GM18511 (cell line): ENCODE measurements at regions not wholly inside any gene's neighbourhood (a gene's known extent, or its start where the extent isn't known, plus 50 kb on each side); places are given as distances from the start of the nearest gene placed in this dataset.

ENCODE experiments used
- ATAC-seq: cut with Tn5 transposase; IDR thresholded peaks from one replicate; pipeline ENCODE4 v1.9.1; 2021; ENCODE audit warnings: mild to moderate bottlenecking, moderate library complexity; ENCODE audit not compliant: unreplicated experiment

- ATAC-seq: no peak
Measured at GRCh38 chr6:112785408-112785807, 438.3 kb downstream of the RFPL4B start.

- ATAC-seq: no peak
Measured at GRCh38 chr6:112786801-112787200, 439.7 kb downstream of the RFPL4B start.

GRCh38 chr6:112787371-112787770, 440.2 kb downstream of the RFPL4B start:
- no peak for ATAC-seq

GRCh38 chr6:112795316-112795715, 448.2 kb downstream of the RFPL4B start:
- no peak for ATAC-seq

- no peak for ATAC-seq
Measured at GRCh38 chr6:112796712-112797111, 449.6 kb downstream of the RFPL4B start.

- no peak for ATAC-seq
Measured at GRCh38 chr6:112799889-112800288, 452.8 kb downstream of the RFPL4B start.

GRCh38 chr6:112800439-112800838, 453.3 kb downstream of the RFPL4B start:
- ATAC-seq: no peak

- ATAC-seq: no peak
Measured at GRCh38 chr6:112800916-112801315, 453.8 kb downstream of the RFPL4B start.

GRCh38 chr6:112801468-112802080, 454.4 kb downstream of the RFPL4B start:
- no peak for ATAC-seq

GRCh38 chr6:112802144-112802543, 455.0 kb downstream of the RFPL4B start:
- ATAC-seq: no peak

- ATAC-seq: no peak
Measured at GRCh38 chr6:112804638-112805330, 457.7 kb downstream of the RFPL4B start.

- no peak for ATAC-seq
Measured at GRCh38 chr6:112806163-112806865, 459.2 kb downstream of the RFPL4B start.

GRCh38 chr6:112821476-112821875, 474.3 kb downstream of the RFPL4B start:
- ATAC-seq: no peak

GRCh38 chr6:112822769-112823168, 475.6 kb downstream of the RFPL4B start:
- no peak for ATAC-seq

GRCh38 chr6:112827793-112828192, 480.7 kb downstream of the RFPL4B start:
- peak; percentile 95 for ATAC-seq

GRCh38 chr6:112831022-112831421, 483.9 kb downstream of the RFPL4B start:
- no peak for ATAC-seq

GRCh38 chr6:112833581-112834131, 486.5 kb downstream of the RFPL4B start:
- no peak for ATAC-seq

- no peak for ATAC-seq
Measured at GRCh38 chr6:112835078-112835477, 487.9 kb downstream of the RFPL4B start.

- no peak for ATAC-seq
Measured at GRCh38 chr6:112839525-112839961, 492.4 kb downstream of the RFPL4B start.

- peak; percentile 44 for ATAC-seq
Measured at GRCh38 chr6:112841553-112842329, 494.6 kb downstream of the RFPL4B start.

- ATAC-seq: no peak
Measured at GRCh38 chr6:112842330-112842685, 495.2 kb downstream of the RFPL4B start.
